H1 (cell line): ENCODE measurements at regions not wholly inside any gene's neighbourhood (a gene's known extent, or its start where the extent isn't known, plus 50 kb on each side); places are given as distances from the start of the nearest gene placed in this dataset.

Experiments used
- CTCF ChIA-PET: fragments of 300-600 bp; sonication (Branson Sonifier 250); formaldehyde crosslinking; loops from one replicate; lab custom pipeline; 2021; ENCODE audit not compliant: partially characterized antibody; lab: Charles Lee
- POLR2A ChIA-PET: fragments of 300-600 bp; sonication (Branson Sonifier 250); formaldehyde crosslinking; loops from one replicate; lab custom pipeline; 2021; ENCODE audit warnings: inconsistent platforms; ENCODE audit not compliant: partially characterized antibody; lab: Charles Lee
- DNase-seq, 2 experiments: peaks; one replicate each; pipeline versions ENCODE4 v3.0.0 to v3.0.0-alpha.2; 2010 to 2022; ENCODE audit warnings: low spot score in 2 of 2, low read depth in 1 of 2, mixed read lengths in 1 of 2
- FAIRE-seq: peaks from 2 replicates; lab custom pipeline; 2011; peaks lifted over from hg19 to GRCh38; lab: Jason Lieb, UNC
- H2AFZ ChIP-seq: 2 replicates; pipeline ENCODE4 v1.8.1; 2012; ENCODE audit warnings: low read length, inconsistent platforms
- H2AK5ac ChIP-seq: 2 replicates; pipeline ENCODE4 v1.6.1; 2013; ENCODE audit warnings: low read depth, low read length
- H2BK120ac ChIP-seq: replicated peaks from 2 replicates; pipeline ENCODE3; 2013; ENCODE audit warnings: low read depth, low read length, inconsistent platforms
- H2BK12ac ChIP-seq: 2 replicates; pipeline ENCODE4 v1.6.1; 2013; ENCODE audit warnings: low read depth, low read length
- H2BK15ac ChIP-seq: 2 replicates; pipeline ENCODE4 v1.6.1; 2013; ENCODE audit warnings: low read length
- H2BK20ac ChIP-seq: 2 replicates; pipeline ENCODE4 v1.6.1; 2013; ENCODE audit warnings: low read length
- H2BK5ac ChIP-seq: 2 replicates; pipeline ENCODE4 v1.6.1; 2013; ENCODE audit warnings: low read depth, low read length
- H3K14ac ChIP-seq: 2 replicates; pipeline ENCODE4 v1.6.1; 2013; ENCODE audit warnings: inconsistent platforms; ENCODE audit not compliant: insufficient read length
- H3K18ac ChIP-seq: 2 replicates; pipeline ENCODE4 v1.6.1; 2013; ENCODE audit warnings: low read length; ENCODE audit errors: extremely low read depth
- H3K23ac ChIP-seq: 2 replicates; pipeline ENCODE4 v1.6.1; 2013; ENCODE audit warnings: inconsistent platforms; ENCODE audit not compliant: insufficient read length
- H3K23me2 ChIP-seq: 2 replicates; pipeline ENCODE4 v1.6.1; 2013; ENCODE audit warnings: low read depth, low read length
- H3K27ac ChIP-seq: 2 replicates; pipeline ENCODE4 v1.6.1; 2011; ENCODE audit warnings: low read depth, low read length, inconsistent platforms
- H3K27me3 ChIP-seq, 4 experiments: replicated peaks in 1 of 4; 1 replicate in 1 of 4; 2 replicates in 3 of 4; pipeline versions ENCODE4 v1.6.1 to v1.8.1; 2011 to 2013; ENCODE audit warnings: low read length in 3 of 4, mild to moderate bottlenecking in 3 of 4, inconsistent platforms in 2 of 4, mixed read lengths in 2 of 4, moderate library complexity in 1 of 4; ENCODE audit not compliant: control insufficient read depth in 3 of 4, insufficient read depth in 3 of 4; ENCODE audit errors: extremely low read depth in 1 of 4
- H3K36me3 ChIP-seq, 4 experiments: 2 replicates each; pipeline versions ENCODE4 v1.6.1 to v1.8.1; 2011 to 2013; ENCODE audit warnings: mild to moderate bottlenecking in 4 of 4, low read length in 3 of 4, moderate library complexity in 2 of 4, control low read depth in 1 of 4, inconsistent platforms in 1 of 4; ENCODE audit not compliant: insufficient read depth in 4 of 4, control insufficient read depth in 2 of 4
- H3K4ac ChIP-seq: replicated peaks from 2 replicates; pipeline ENCODE3; 2013; ENCODE audit warnings: low read length, low read depth, mixed read lengths, inconsistent platforms; ENCODE audit not compliant: insufficient read length
- H3K4me1 ChIP-seq, 4 experiments: replicated peaks in 1 of 4; 1 replicate in 1 of 4; 2 replicates in 3 of 4; pipeline versions ENCODE4 v1.6.1 to v1.8.1; 2011 to 2013; ENCODE audit warnings: low read length in 3 of 4, inconsistent platforms in 2 of 4, mixed read lengths in 1 of 4; ENCODE audit not compliant: insufficient read depth in 4 of 4, control insufficient read depth in 3 of 4
- H3K4me2 ChIP-seq, 2 experiments: 2 replicates each; pipeline versions ENCODE4 v1.6.1 to v1.8.1; 2011 to 2013; ENCODE audit warnings: low read depth in 2 of 2, low read length in 2 of 2, control low read depth in 1 of 2, inconsistent platforms in 1 of 2, mild to moderate bottlenecking in 1 of 2; ENCODE audit not compliant: insufficient read depth in 1 of 2
- H3K4me3 ChIP-seq, 4 experiments: fragments of 200-600, 300-600 bp in 1 of 4; sonication (generic), shearing (Covaris generic), sonication (Bioruptor Twin) in 1 of 4; 2 replicates each; pipeline versions ENCODE4 v1.5.1 to v1.8.1; 2011 to 2016; ENCODE audit warnings: low read length in 4 of 4, low read depth in 3 of 4, control low read depth in 2 of 4, inconsistent platforms in 2 of 4, mild to moderate bottlenecking in 2 of 4, mixed read lengths in 1 of 4, moderate library complexity in 1 of 4; ENCODE audit not compliant: insufficient read depth in 2 of 4; ENCODE audit errors: extremely low read depth in 1 of 4
- H3K56ac ChIP-seq: replicated peaks from 2 replicates; pipeline ENCODE3; 2013; ENCODE audit warnings: low read depth, mild to moderate bottlenecking, mixed read lengths, low read length, inconsistent platforms; ENCODE audit not compliant: insufficient read length
- H3K79me1 ChIP-seq: 2 replicates; pipeline ENCODE4 v1.6.1; 2013; ENCODE audit warnings: low read depth, low read length, control low read depth
- H3K79me2 ChIP-seq, 2 experiments: 2 replicates each; pipeline versions ENCODE4 v1.6.1 to v1.8.1; 2012 to 2013; ENCODE audit warnings: low read length in 2 of 2, mild to moderate bottlenecking in 2 of 2, inconsistent platforms in 1 of 2; ENCODE audit not compliant: insufficient read depth in 2 of 2, control insufficient read depth in 1 of 2
- H3K9ac ChIP-seq, 4 experiments: replicated peaks in 1 of 4; 1 replicate in 1 of 4; 2 replicates in 3 of 4; pipeline versions ENCODE4 v1.6.1 to v1.8.1; 2011 to 2013; ENCODE audit warnings: low read depth in 3 of 4, low read length in 3 of 4, control low read depth in 2 of 4, mild to moderate bottlenecking in 2 of 4, moderate library complexity in 2 of 4, inconsistent platforms in 1 of 4; ENCODE audit errors: extremely low read depth in 1 of 4
- H3K9me3 ChIP-seq, 2 experiments: 2 replicates each; pipeline versions ENCODE4 v1.6.1 to v1.8.1; 2012 to 2013; ENCODE audit warnings: mild to moderate bottlenecking in 2 of 2, moderate library complexity in 2 of 2, control low read depth in 1 of 2, inconsistent platforms in 1 of 2, low read depth in 1 of 2, low read length in 1 of 2, mixed read lengths in 1 of 2; ENCODE audit not compliant: insufficient read depth in 2 of 2
- H4K20me1 ChIP-seq, 2 experiments: replicated peaks in 1 of 2; 2 replicates each; pipeline versions ENCODE3 to v1.8.1; 2011 to 2013; ENCODE audit warnings: inconsistent platforms in 2 of 2, low read length in 2 of 2, mild to moderate bottlenecking in 1 of 2; ENCODE audit not compliant: insufficient read depth in 2 of 2, control insufficient read depth in 1 of 2
- H4K5ac ChIP-seq: 2 replicates; pipeline ENCODE4 v1.6.1; 2013; ENCODE audit warnings: low read length, low read depth, mixed read lengths, inconsistent platforms; ENCODE audit not compliant: insufficient read length
- H4K8ac ChIP-seq: 2 replicates; pipeline ENCODE4 v1.8.0; 2013; ENCODE audit warnings: mild to moderate bottlenecking, moderate library complexity, low read length, inconsistent platforms; ENCODE audit not compliant: insufficient read depth; ENCODE audit errors: extremely low read depth
- H4K91ac ChIP-seq: replicated peaks from 2 replicates; pipeline ENCODE3; 2013; ENCODE audit warnings: low read length, mixed read lengths, inconsistent platforms; ENCODE audit not compliant: insufficient read length
- BACH1 ChIP-seq: IDR thresholded peaks from 2 replicates; pipeline ENCODE4 v1.6.1; 2012; ENCODE audit warnings: low read length, improper control_type of control experiment
- EGR1 ChIP-seq: IDR thresholded peaks from 2 replicates; pipeline ENCODE4 v1.6.1; 2011; ENCODE audit warnings: low read depth, low read length, borderline replicate concordance
- GTF2F1 ChIP-seq: IDR thresholded peaks from 2 replicates; pipeline ENCODE4 v1.6.1; 2012; ENCODE audit warnings: low read depth, low read length, improper control_type of control experiment, borderline replicate concordance
- HDAC6 ChIP-seq: IDR thresholded peaks from one replicate; pipeline ENCODE4 v1.7.1; 2012; ENCODE audit warnings: low read depth, mild to moderate bottlenecking, inconsistent platforms, low read length, moderate library complexity
- JUND ChIP-seq: IDR thresholded peaks from 2 replicates; pipeline ENCODE4 v1.6.1; 2011; ENCODE audit warnings: mild to moderate bottlenecking, improper control_type of control experiment, low read length
- SP4 ChIP-seq: IDR thresholded peaks from 2 replicates; pipeline ENCODE4 v1.6.1; 2012; ENCODE audit warnings: low read length, inconsistent platforms
- ZNF274 ChIP-seq: IDR thresholded peaks from 2 replicates; pipeline ENCODE4 v1.7.0; 2012; ENCODE audit warnings: low read length, borderline replicate concordance; ENCODE audit errors: extremely low read depth
- WGBS, 2 experiments: shearing (Covaris generic) in 1 of 2; methylation state at CpG; one replicate each; pipeline versions ENCODE4 v1.1.6 to v1.1.7; 2013 to 2015; ENCODE audit warnings: low lambda C conversion rate in 2 of 2, mixed read lengths in 2 of 2, inconsistent platforms in 1 of 2, low coverage in 1 of 2, missing lambda C conversion rate in 1 of 2; ENCODE audit not compliant: insufficient replicate concordance in 2 of 2, insufficient coverage in 1 of 2, insufficient read length in 1 of 2; ENCODE audit errors: extremely low coverage in 1 of 2, missing lambda C conversion rate in 1 of 2; 5-methylcytosine and 5-hydroxymethylcytosine counted together
- TF ChIP-seq, protein P1 (sequence below): IDR thresholded peaks from 2 replicates; pipeline ENCODE4 v1.6.1; 2012; ENCODE audit warnings: low read length, inconsistent platforms
- TF ChIP-seq, protein P2 (sequence below): IDR thresholded peaks from 2 replicates; pipeline ENCODE4 v1.6.1; 2011; ENCODE audit warnings: low read length, improper control_type of control experiment

DNA sequence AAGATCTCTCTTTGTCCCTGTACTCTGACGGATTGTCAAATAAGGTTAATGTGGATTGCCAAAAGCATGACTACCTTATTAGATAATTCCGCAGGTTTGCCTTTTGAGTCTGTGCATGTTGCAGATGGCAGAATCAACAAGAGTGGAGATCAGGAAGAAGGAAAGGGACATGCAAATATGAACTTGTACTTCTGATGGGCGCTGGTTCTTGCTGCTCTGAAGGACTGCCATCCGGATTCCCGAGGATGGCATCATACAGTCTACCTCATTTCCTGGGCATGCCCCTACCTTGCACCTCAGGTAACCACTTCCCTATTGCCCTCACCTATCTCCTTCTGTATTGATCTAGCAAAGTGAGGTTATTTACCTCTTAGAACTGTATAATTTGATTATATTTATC is 504.2 kb downstream of the ACTL7B start:
- no peak overlapping the region for H3K18ac ChIP-seq
- H3K4ac ChIP-seq: no peak overlapping the region
- H3K56ac ChIP-seq: no peak overlapping the region
- no peak overlapping the region for H2BK20ac ChIP-seq
- H3K4me3 ChIP-seq: no peak overlapping the region
- no peaks in the 10 kb centered on the region for H3K27me3 ChIP-seq
- no peak overlapping the region for H2BK5ac ChIP-seq
- no peaks in the 10 kb centered on the region for H4K20me1 ChIP-seq
- H2BK15ac ChIP-seq: no peak overlapping the region
- no peak overlapping the region for H4K8ac ChIP-seq
- no peaks in the 10 kb centered on the region for H3K9me3 ChIP-seq
- no peaks in the 10 kb centered on the region for H3K23me2 ChIP-seq
- no peak overlapping the region for H3K14ac ChIP-seq
- TF ChIP-seq BACH1 (no peak), JUND (no peak), EGR1 (no peak), HDAC6 (no peak), SP4 (no peak), GTF2F1 (no peak), ZNF274 (no peak)
- TF ChIP-seq, protein P1, sequence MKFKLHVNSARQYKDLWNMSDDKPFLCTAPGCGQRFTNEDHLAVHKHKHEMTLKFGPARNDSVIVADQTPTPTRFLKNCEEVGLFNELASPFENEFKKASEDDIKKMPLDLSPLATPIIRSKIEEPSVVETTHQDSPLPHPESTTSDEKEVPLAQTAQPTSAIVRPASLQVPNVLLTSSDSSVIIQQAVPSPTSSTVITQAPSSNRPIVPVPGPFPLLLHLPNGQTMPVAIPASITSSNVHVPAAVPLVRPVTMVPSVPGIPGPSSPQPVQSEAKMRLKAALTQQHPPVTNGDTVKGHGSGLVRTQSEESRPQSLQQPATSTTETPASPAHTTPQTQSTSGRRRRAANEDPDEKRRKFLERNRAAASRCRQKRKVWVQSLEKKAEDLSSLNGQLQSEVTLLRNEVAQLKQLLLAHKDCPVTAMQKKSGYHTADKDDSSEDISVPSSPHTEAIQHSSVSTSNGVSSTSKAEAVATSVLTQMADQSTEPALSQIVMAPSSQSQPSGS: no peak
- TF ChIP-seq, protein P2, sequence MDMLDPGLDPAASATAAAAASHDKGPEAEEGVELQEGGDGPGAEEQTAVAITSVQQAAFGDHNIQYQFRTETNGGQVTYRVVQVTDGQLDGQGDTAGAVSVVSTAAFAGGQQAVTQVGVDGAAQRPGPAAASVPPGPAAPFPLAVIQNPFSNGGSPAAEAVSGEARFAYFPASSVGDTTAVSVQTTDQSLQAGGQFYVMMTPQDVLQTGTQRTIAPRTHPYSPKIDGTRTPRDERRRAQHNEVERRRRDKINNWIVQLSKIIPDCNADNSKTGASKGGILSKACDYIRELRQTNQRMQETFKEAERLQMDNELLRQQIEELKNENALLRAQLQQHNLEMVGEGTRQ: no peak
- H3K79me1 ChIP-seq: no peaks in the 10 kb centered on the region
- no peak overlapping the region for H4K5ac ChIP-seq
- H2AFZ ChIP-seq: no peak overlapping the region
- ChIA-PET CTCF (no interaction called here), POLR2A (no interaction called here)
- no peaks in the 10 kb centered on the region for H3K4me1 ChIP-seq
- H2AK5ac ChIP-seq: no peak overlapping the region
- no peak for DNase-seq
- H2BK120ac ChIP-seq: no peak overlapping the region
- H3K23ac ChIP-seq: no peak overlapping the region
- no peak overlapping the region for H2BK12ac ChIP-seq
- FAIRE-seq: no peak
- no peak overlapping the region for H3K4me2 ChIP-seq
- 83% methylated on average over 5 of the region's 5 CpGs; no CpG with 5 or more reads in 1 of the 2 experiments for WGBS, 2 experiments
- no peaks in the 10 kb centered on the region for H3K79me2 ChIP-seq
- H4K91ac ChIP-seq: no peak overlapping the region
- H3K9ac ChIP-seq: no peak overlapping the region
- H3K27ac ChIP-seq: no peak overlapping the region
- H3K36me3 ChIP-seq: no peaks in the 10 kb centered on the region
